KMS-11 (cell line): ENCODE measurements at regions not wholly inside any gene's neighbourhood (a gene's known extent, or its start where the extent isn't known, plus 50 kb on each side); places are given as distances from the start of the nearest gene placed in this dataset.

Experiments used
- H2AFZ ChIP-seq: fragments of 200-600 bp; sonication (generic); 2 replicates; pipeline ENCODE4 v1.6.1; 2016; ENCODE audit warnings: antibody characterized with exemption, mixed run types, low read depth
- H3K27ac ChIP-seq: fragments of 200-600 bp; sonication (generic); 2 replicates; pipeline ENCODE4 v1.6.1; 2016; ENCODE audit warnings: mild to moderate bottlenecking, mixed run types
- H3K27me3 ChIP-seq: fragments of 200-600 bp; sonication (generic); 2 replicates; pipeline ENCODE4 v1.6.1; 2017; ENCODE audit warnings: mild to moderate bottlenecking, low read depth, mixed run types, moderate library complexity; ENCODE audit not compliant: insufficient read depth
- H3K36me3 ChIP-seq: fragments of 200-600 bp; sonication (generic); 2 replicates; pipeline ENCODE4 v1.6.1; 2017; ENCODE audit warnings: mild to moderate bottlenecking, mixed run types; ENCODE audit not compliant: insufficient read depth
- H3K4me1 ChIP-seq: fragments of 200-600 bp; sonication (generic); 2 replicates; pipeline ENCODE4 v1.6.1; 2016; ENCODE audit warnings: mild to moderate bottlenecking, low read depth, mixed run types; ENCODE audit not compliant: poor library complexity, severe bottlenecking
- H3K4me2 ChIP-seq: fragments of 200-600 bp; sonication (generic); 2 replicates; pipeline ENCODE4 v1.7.0; 2016; ENCODE audit warnings: mild to moderate bottlenecking, mixed run types
- H3K4me3 ChIP-seq: fragments of 200-600 bp; sonication (generic); IDR thresholded peaks from 2 replicates; pipeline ENCODE4 v1.6.1; 2017; ENCODE audit warnings: low read depth, low read length, mixed read lengths; ENCODE audit not compliant: insufficient read depth
- H3K79me2 ChIP-seq: fragments of 200-600 bp; sonication (generic); 2 replicates; pipeline ENCODE4 v1.6.1; 2016; ENCODE audit warnings: low read depth, mixed run types; ENCODE audit not compliant: insufficient read depth
- H3K9ac ChIP-seq: fragments of 200-600 bp; sonication (generic); 2 replicates; pipeline ENCODE4 v1.6.1; 2016; ENCODE audit warnings: mild to moderate bottlenecking, mixed run types
- H4K20me1 ChIP-seq: fragments of 200-600 bp; sonication (generic); 2 replicates; pipeline ENCODE4 v1.6.1; 2016; ENCODE audit warnings: mild to moderate bottlenecking, mixed run types; ENCODE audit not compliant: insufficient read depth
- CTCF ChIP-seq: fragments of 200-600 bp; sonication (generic); conservative IDR thresholded peaks from 2 replicates; pipeline ENCODE4 v1.6.1; 2017; ENCODE audit warnings: low read depth, mild to moderate bottlenecking, antibody characterized with exemption, low read length, moderate library complexity, mixed read lengths

GRCh38 chr2:35415282-35415681, 940.3 kb upstream of the CRIM1 start:
- Histone ChIP-seq H2AFZ (no peak overlapping the region), H3K4me1 (no peaks in the 10 kb centered on the region), H3K9ac (no peak overlapping the region), H3K27me3 (no peaks in the 10 kb centered on the region), H3K79me2 (no peaks in the 10 kb centered on the region), H3K4me3 (no peak overlapping the region), H3K36me3 (no peaks in the 10 kb centered on the region), H3K27ac (no peak overlapping the region), H4K20me1 (no peaks in the 10 kb centered on the region), H3K4me2 (no peak overlapping the region)
- TF ChIP-seq CTCF, result no peak; the same call in 1 of the 2 replicates

- Histone ChIP-seq H4K20me1 (no peaks in the 10 kb centered on the region), H3K79me2 (no peaks in the 10 kb centered on the region), H3K4me2 (no peak overlapping the region), H3K9ac (no peak overlapping the region), H3K27ac (no peak overlapping the region), H3K27me3 (no peaks in the 10 kb centered on the region), H3K4me1 (no peaks in the 10 kb centered on the region), H3K36me3 (no peaks in the 10 kb centered on the region), H3K4me3 (no peak overlapping the region), H2AFZ (no peak overlapping the region)
- peak; percentile 98 for TF ChIP-seq CTCF
These were observed 945.0 kb upstream of the CRIM1 start for GRCh38 chr2:35410431-35411061.

- Histone ChIP-seq H2AFZ (no peak overlapping the region), H3K4me1 (no peaks in the 10 kb centered on the region)
These were observed 945.8 kb upstream of the CRIM1 start for GRCh38 chr2:35409762-35410161.

GRCh38 chr2:35408320-35408719, 947.3 kb upstream of the CRIM1 start:
- H3K9ac ChIP-seq, result no peak overlapping the region
- H3K27ac ChIP-seq, result no peak overlapping the region
- TF ChIP-seq CTCF, result no peak
- H2AFZ ChIP-seq, result no peak overlapping the region
- no peaks in the 10 kb centered on the region for H3K79me2 ChIP-seq
- H4K20me1 ChIP-seq, result no peaks in the 10 kb centered on the region
- no peak overlapping the region for H3K4me2 ChIP-seq
- no peaks in the 10 kb centered on the region for H3K36me3 ChIP-seq
- H3K27me3 ChIP-seq, result no peaks in the 10 kb centered on the region
- H3K4me1 ChIP-seq, result no peaks in the 10 kb centered on the region
- no peak overlapping the region for H3K4me3 ChIP-seq

More at GRCh38 chr2:35409762-35410161, 945.8 kb upstream of the CRIM1 start:
- TF ChIP-seq CTCF, result no peak
- H3K79me2 ChIP-seq, result no peaks in the 10 kb centered on the region
- no peak overlapping the region for H3K4me3 ChIP-seq
- H3K27ac ChIP-seq, result no peak overlapping the region
- no peak overlapping the region for H3K4me2 ChIP-seq
- H3K36me3 ChIP-seq, result no peaks in the 10 kb centered on the region
- H4K20me1 ChIP-seq, result no peaks in the 10 kb centered on the region
- H3K9ac ChIP-seq, result no peak overlapping the region
- H3K27me3 ChIP-seq, result no peaks in the 10 kb centered on the region
